K562 (cell line): ENCODE measurements at regions not wholly inside any gene's neighbourhood (a gene's known extent, or its start where the extent isn't known, plus 50 kb on each side); places are given as distances from the start of the nearest gene placed in this dataset.

Experiments
- ATF7 ChIP-seq: fragments of 450-650 bp; IDR thresholded peaks from 2 replicates; pipeline ENCODE4 v1.7.1; 2014; ENCODE audit warnings: mild to moderate bottlenecking, moderate library complexity
- CTCF ChIP-seq, 3 experiments: IDR thresholded peaks in 2 of 3; conservative IDR thresholded peaks in 1 of 3; 2 replicates each; pipeline ENCODE4 v1.5.1; 2011 to 2012; ENCODE audit warnings: low read length in 3 of 3, mild to moderate bottlenecking in 3 of 3, control low read depth in 2 of 3, improper control_type of control experiment in 1 of 3, inconsistent platforms in 1 of 3, low read depth in 1 of 3, mixed read lengths in 1 of 3, moderate library complexity in 1 of 3; ENCODE audit not compliant: insufficient read depth in 2 of 3
- ETS1 ChIP-seq: conservative IDR thresholded peaks from 2 replicates; pipeline ENCODE4 v1.6.1; 2011; ENCODE audit warnings: low read depth, mild to moderate bottlenecking, low read length; ENCODE audit not compliant: control insufficient read depth
- PCBP2 ChIP-seq: fragments of 200-400 bp; formaldehyde crosslinking; IDR thresholded peaks from 2 replicates; pipeline ENCODE4 v1.6.1; 2018; ENCODE audit warnings: low read length, low read depth, mild to moderate bottlenecking, moderate library complexity; ENCODE audit not compliant: poor library complexity, severe bottlenecking
- POLR2AphosphoS5 ChIP-seq: IDR thresholded peaks from 2 replicates; pipeline ENCODE4 v1.6.1; 2011; ENCODE audit warnings: mild to moderate bottlenecking, low read depth, low read length, moderate library complexity; ENCODE audit not compliant: control insufficient read depth, insufficient read depth
- ZNF699 ChIP-seq: fragments of 250-450 bp; sonication (Bioruptor Pico); IDR thresholded peaks from 2 replicates; pipeline ENCODE4 v1.8.0; 2021; ENCODE audit warnings: mild to moderate bottlenecking, moderate library complexity; ENCODE audit not compliant: insufficient replicate concordance

- TF ChIP-seq CTCF (IDR thresholded peaks at IDR 0.05 in 2 of 3, conservative IDR thresholded peaks at IDR 0.05 in 1 of 3; ENCODE audit: insufficient read depth in 2 of 3, low read depth in 1 of 3, low read length in 3 of 3) (no peak), ETS1 (no peak), PCBP2 (no peak), ZNF699 (no peak), POLR2AphosphoS5 (no peak), ATF7 (no peak)
These were observed 485.4 kb upstream of the LRRC7 start for GRCh38 chr1:69082312-69082711.
